ENCODE measurements at regions not wholly inside any gene's neighbourhood (a gene's known extent, or its start where the extent isn't known, plus 50 kb on each side); places are given as distances from the start of the nearest gene placed in this dataset.
A peak's percentile ranks its signal among the peaks of the same experiment; 100 is the strongest.
"Not testable (repeated sequence)": the region's sequence is repeated elsewhere in the genome, so short reads cannot be mapped to it uniquely, and the experiment has no call there.

DNA sequence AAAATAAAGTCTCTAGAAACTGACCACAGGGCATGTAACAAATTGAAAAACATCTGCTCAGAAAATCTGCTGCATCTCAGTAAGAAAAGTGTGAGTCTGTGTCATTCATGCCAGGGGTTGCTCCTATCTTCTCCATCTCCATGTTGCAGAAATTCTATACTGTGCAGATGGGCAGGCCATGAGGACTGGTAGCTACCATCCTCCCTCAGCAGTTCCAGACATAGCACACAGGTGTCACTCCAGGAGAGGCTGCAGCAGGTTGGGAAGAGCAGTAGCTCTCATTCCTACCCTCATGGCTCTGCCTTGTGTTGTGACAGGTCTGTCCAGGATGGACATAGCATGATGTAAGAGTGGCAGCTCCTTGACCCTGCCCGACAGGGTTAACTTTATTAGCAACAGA, 173.4 kb downstream of the NDUFS4 start:
- DNase-seq: no peak

- no peak for DNase-seq
Observed at GRCh38 chr5:53738105-53738504, 177.7 kb downstream of the NDUFS4 start.

DNA sequence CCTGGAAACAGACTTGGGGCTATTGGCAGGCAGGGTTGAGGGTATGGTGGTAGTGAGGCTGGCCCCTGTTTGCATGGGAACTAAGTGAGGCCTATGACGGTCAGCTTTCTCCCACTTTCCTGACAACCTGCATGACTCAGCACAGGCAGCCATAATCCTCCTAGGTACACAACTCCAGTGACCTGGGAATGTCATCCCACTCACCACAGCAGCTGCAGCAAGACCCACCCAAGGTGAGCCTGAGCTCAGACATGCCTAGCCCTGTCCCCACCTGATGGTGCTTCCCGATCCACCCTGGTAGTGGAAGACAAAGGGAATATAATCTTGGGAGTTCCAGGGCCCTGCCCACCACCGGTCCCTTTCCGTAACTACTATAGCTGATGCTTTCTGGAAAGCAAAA, 178.7 kb downstream of the NDUFS4 start:
- no peak for DNase-seq

GRCh38 chr5:53749621-53750020, 189.2 kb downstream of the NDUFS4 start:
- DNase-seq: no peak

DNA sequence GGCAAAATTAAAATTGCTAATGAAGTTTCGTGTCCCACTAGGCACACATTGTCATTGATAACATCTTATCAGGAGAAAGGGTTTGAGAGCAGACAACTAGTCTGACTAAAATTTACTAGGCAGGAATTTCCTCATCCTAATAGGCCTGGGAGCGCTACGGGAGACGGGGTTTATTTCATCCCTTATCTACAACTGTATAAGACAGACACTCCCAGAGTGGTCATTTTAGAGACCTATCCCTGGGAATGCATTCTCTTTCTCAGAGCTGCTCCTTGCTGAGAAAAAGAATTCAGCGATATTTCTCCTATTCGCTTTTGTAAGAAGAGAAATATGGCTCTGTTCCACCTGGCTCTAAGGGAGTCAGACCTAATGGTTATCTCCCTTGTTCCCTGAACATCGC, 191.8 kb downstream of the NDUFS4 start:
- not testable (repeated sequence) for DNase-seq

- no peak for DNase-seq
Observed at GRCh38 chr5:53766673-53767072, 206.2 kb downstream of the NDUFS4 start.

- DNase-seq: no peak
Observed at GRCh38 chr5:53777864-53778618, 217.6 kb downstream of the NDUFS4 start.

GRCh38 chr5:53779541-53779981, 219.1 kb downstream of the NDUFS4 start:
- no peak for DNase-seq

DNA sequence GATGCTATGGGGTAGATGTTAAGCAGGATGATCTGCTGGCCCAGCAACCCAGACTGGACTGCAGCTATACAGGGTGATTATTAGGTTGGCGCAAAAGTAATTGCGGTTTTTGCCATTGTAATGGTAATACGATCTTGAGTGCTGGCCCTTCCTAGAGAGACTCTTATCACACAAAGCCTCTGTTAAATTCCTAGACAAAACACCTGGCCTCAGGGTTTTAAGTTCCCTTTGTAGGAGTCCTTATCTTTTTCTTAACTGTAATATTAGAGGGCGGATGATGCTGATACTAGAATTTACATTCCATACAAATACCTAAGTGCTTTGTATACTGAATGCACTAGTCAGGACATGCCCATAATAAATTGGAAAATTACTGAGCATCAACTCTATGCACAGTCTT, 222.2 kb downstream of the NDUFS4 start:
- no peak for DNase-seq

- no peak for DNase-seq
Observed at GRCh38 chr5:53783624-53784228, 223.3 kb downstream of the NDUFS4 start.

- DNase-seq: no peak
Observed at GRCh38 chr5:53784596-53784995, 224.2 kb downstream of the NDUFS4 start.

- no peak for DNase-seq
Observed at GRCh38 chr5:53785924-53786323, 225.5 kb downstream of the NDUFS4 start.

- DNase-seq: no peak
Observed at GRCh38 chr5:53790026-53790425, 229.6 kb downstream of the NDUFS4 start.

GRCh38 chr5:53792338-53792737, 231.9 kb downstream of the NDUFS4 start:
- DNase-seq: no peak

DNA sequence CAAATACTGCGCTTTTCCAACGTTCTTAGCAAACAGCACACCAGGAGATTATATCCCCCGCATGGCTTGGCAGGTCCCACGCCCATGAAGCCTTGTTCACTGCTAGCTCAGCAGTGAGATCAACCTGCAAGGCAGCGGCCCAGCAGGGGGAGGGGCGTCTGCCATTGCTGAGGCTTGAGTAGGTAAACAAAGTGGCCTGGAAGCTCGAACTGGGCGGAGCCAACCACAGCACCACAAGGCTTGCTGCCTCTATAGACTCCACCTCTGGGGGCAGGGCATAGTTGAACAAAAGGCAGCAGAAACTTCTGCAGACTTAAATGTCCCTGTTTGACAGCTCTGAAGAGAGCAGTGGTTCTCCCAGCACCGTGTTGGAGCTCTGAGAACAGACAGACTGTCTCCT, 239.2 kb downstream of the NDUFS4 start:
- not testable (repeated sequence) for DNase-seq

GRCh38 chr5:53808392-53808791, 248.0 kb downstream of the NDUFS4 start:
- not testable (repeated sequence) for DNase-seq

- DNase-seq: peak; percentile 16
Observed at GRCh38 chr5:53814819-53815218, 254.4 kb downstream of the NDUFS4 start.

- DNase-seq: no peak
Observed at GRCh38 chr5:53815471-53815870, 255.0 kb downstream of the NDUFS4 start.

- no peak for DNase-seq
Observed at GRCh38 chr5:53817183-53817582, 256.7 kb downstream of the NDUFS4 start.

DNA sequence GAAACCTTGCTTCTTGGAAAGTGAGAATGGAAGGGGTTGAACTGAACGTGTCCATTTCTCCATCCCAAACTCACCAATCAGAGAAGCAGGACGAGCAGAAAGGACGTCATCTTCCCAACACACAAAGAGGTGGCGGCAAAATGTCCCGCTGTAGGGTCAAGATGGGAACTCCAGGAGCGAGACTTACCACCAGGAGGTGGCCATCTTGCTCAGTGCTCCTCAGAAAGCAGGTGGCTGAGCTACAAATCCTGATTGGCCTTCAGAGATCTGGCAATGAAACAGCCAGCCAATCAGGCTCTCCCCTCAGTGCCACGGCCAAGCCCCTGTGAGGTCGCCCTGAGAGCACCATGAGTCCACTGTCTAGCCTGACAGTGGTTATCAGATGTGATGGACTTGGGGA, 259.0 kb downstream of the NDUFS4 start:
- no peak for DNase-seq

GRCh38 chr5:53820119-53820801, 259.8 kb downstream of the NDUFS4 start:
- DNase-seq: no peak

DNA sequence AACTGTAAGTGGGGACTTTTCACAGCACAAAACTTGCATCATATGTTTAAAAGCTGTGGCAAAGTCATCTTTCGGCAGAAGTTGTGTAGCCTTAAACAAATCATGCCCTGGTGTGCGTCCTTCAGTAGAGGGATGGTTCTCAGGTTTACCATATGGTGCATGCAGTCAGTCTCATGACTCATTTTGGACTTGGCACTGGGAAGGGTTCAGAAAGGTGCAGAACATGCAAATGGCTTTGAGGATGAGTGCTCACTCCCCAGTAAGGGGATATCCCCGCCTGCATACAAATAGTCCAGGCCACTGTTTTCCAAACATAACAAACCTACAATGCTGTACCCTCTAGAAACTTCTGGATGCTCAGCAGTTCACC, 260.3 kb downstream of the NDUFS4 start:
- DNase-seq: no peak

GRCh38 chr5:53825016-53825415, 264.6 kb downstream of the NDUFS4 start:
- no peak for DNase-seq

DNA sequence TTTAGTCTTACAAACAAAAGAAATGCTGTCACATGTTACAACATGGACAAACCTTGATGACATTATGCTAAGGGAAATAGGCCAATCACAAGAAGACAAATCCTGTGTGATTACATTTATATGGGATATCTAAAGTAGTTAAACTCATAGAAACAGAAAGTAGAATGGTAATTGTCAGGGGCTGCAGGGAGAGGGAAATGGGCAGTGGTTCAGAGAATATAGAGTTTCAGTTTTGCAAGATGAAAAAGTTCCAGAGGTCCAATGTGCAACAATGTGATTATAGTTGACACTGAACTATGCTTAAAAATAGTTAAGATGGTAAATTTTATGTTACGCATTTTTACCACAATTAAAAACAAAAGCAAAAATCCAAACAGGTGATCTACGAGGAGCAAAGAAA, 265.5 kb downstream of the NDUFS4 start:
- DNase-seq: no peak
